NK-92 treated with Interleukin-12 subunit alpha and Interleukin-12 subunit beta, amount 100 ng/mL, for 24 hours (cell line): ENCODE measurements at regions not wholly inside any gene's neighbourhood (a gene's known extent, or its start where the extent isn't known, plus 50 kb on each side); places are given as distances from the start of the nearest gene placed in this dataset.
"Not testable (repeated sequence)": the region's sequence is repeated elsewhere in the genome, so short reads cannot be mapped to it uniquely, and the experiment has no call there.

Source experiments
- DNase-seq: peaks from one replicate; lab custom pipeline; 2025; lab: John Stamatoyannopoulos, UW

- no peak for DNase-seq
Measured at GRCh38 chr20:23299673-23300050, 50.9 kb upstream of the NXT1 start.

GRCh38 chr20:23298926-23299672 lies 51.5 kb upstream of the NXT1 start:
- DNase-seq = no peak

GRCh38 chr20:23298155-23298554 lies 52.4 kb upstream of the NXT1 start:
- no peak for DNase-seq

- no peak for DNase-seq
Measured at GRCh38 chr20:23296841-23297701, 53.5 kb upstream of the NXT1 start.

- no peak for DNase-seq
Measured at GRCh38 chr20:23295934-23296333, 54.7 kb upstream of the NXT1 start.

- no peak for DNase-seq
Measured at GRCh38 chr20:23294671-23295070, 55.9 kb upstream of the NXT1 start.

- no peak for DNase-seq
Measured at GRCh38 chr20:23294166-23294565, 56.4 kb upstream of the NXT1 start.

- DNase-seq = no peak
Measured at GRCh38 chr20:23293689-23294088, 56.9 kb upstream of the NXT1 start.

GRCh38 chr20:23292311-23292710 lies 58.3 kb upstream of the NXT1 start:
- not testable (repeated sequence) for DNase-seq

- DNase-seq = no peak
Measured at GRCh38 chr20:23291575-23292240, 58.9 kb upstream of the NXT1 start.

- DNase-seq = no peak
Measured at GRCh38 chr20:23290761-23291574, 59.6 kb upstream of the NXT1 start.

- no peak for DNase-seq
Measured at GRCh38 chr20:23289724-23290395, 60.7 kb upstream of the NXT1 start.

GRCh38 chr20:23289249-23289648 lies 61.3 kb upstream of the NXT1 start:
- no peak for DNase-seq

- DNase-seq = no peak
Measured at GRCh38 chr20:23287354-23288190, 63.0 kb upstream of the NXT1 start.

- no peak for DNase-seq
Measured at GRCh38 chr20:23286346-23286745, 64.2 kb upstream of the NXT1 start.

- no peak for DNase-seq
Measured at GRCh38 chr20:23285536-23285935, 65.1 kb upstream of the NXT1 start.

- no peak for DNase-seq
Measured at GRCh38 chr20:23284009-23284408, 66.6 kb upstream of the NXT1 start.

GRCh38 chr20:23283096-23283850 lies 67.3 kb upstream of the NXT1 start:
- DNase-seq = no peak

- DNase-seq = no peak
Measured at GRCh38 chr20:23282546-23282945, 68.0 kb upstream of the NXT1 start.

GRCh38 chr20:23282111-23282510 lies 68.5 kb upstream of the NXT1 start:
- DNase-seq = no peak
